ENCODE measurements at regions not wholly inside any gene's neighbourhood (a gene's known extent, or its start where the extent isn't known, plus 50 kb on each side); places are given as distances from the start of the nearest gene placed in this dataset.

GRCh38 chr9:134263596-134263995, 62.7 kb upstream of the RXRA start:
- Histone ChIP-seq H3K18ac (ENCODE audit: extremely low read depth, low read length) (no peak overlapping the region), H3K9ac (replicated peaks in 1 of 4; ENCODE audit: extremely low read depth in 1 of 4, low read depth in 3 of 4, low read length in 3 of 4) (no peak overlapping the region), H3K4me2 (ENCODE audit: insufficient read depth in 1 of 2, low read depth in 2 of 2, low read length in 2 of 2) (no peak overlapping the region), H4K20me1 (replicated peaks in 1 of 2; ENCODE audit: control insufficient read depth in 1 of 2, insufficient read depth in 2 of 2, low read length in 2 of 2) (no peaks in the 10 kb centered on the region), H3K23ac (ENCODE audit: insufficient read length) (no peak overlapping the region), H2BK20ac (ENCODE audit: low read length) (no peak overlapping the region), H3K56ac (replicated peaks; ENCODE audit: insufficient read length, low read depth, low read length) (no peak overlapping the region), H3K23me2 (ENCODE audit: low read depth, low read length) (peaks cover 6% of the 10 kb centered on the region; the same call in 1 of the 2 replicates), H3K36me3 (ENCODE audit: control insufficient read depth in 2 of 4, insufficient read depth in 4 of 4, low read length in 3 of 4) (no peaks in the 10 kb centered on the region), H4K5ac (ENCODE audit: insufficient read length, low read depth, low read length) (no peak overlapping the region), H3K27me3 (replicated peaks in 1 of 4; ENCODE audit: control insufficient read depth in 3 of 4, extremely low read depth in 1 of 4, insufficient read depth in 3 of 4, low read length in 3 of 4) (no peaks in the 10 kb centered on the region), H2BK120ac (replicated peaks; ENCODE audit: low read depth, low read length) (no peak overlapping the region), H2BK12ac (ENCODE audit: low read depth, low read length) (no peak overlapping the region), H2AK5ac (ENCODE audit: low read depth, low read length) (no peak overlapping the region), H4K91ac (replicated peaks; ENCODE audit: insufficient read length, low read length) (no peak overlapping the region), H3K79me2 (ENCODE audit: control insufficient read depth in 1 of 2, insufficient read depth in 2 of 2, low read length in 2 of 2) (no peaks in the 10 kb centered on the region), H2BK5ac (ENCODE audit: low read depth, low read length) (no peak overlapping the region), H3K27ac (ENCODE audit: low read depth, low read length) (no peak overlapping the region), H2BK15ac (ENCODE audit: low read length) (no peak overlapping the region), H3K4me3 (ENCODE audit: extremely low read depth in 1 of 4, insufficient read depth in 2 of 4, low read depth in 3 of 4, low read length in 4 of 4) (no peak overlapping the region), H3K79me1 (ENCODE audit: low read depth, low read length) (no peaks in the 10 kb centered on the region), H3K4ac (replicated peaks; ENCODE audit: insufficient read length, low read depth, low read length) (no peak overlapping the region), H3K4me1 (replicated peaks in 1 of 4; ENCODE audit: control insufficient read depth in 3 of 4, insufficient read depth in 4 of 4, low read length in 3 of 4) (peaks cover 0 to 4% (median 0%) of the 10 kb centered on the region in 4 experiments; a peak in 3 of 7 replicates), H4K8ac (ENCODE audit: extremely low read depth, insufficient read depth, low read length) (no peak overlapping the region; the same call in 1 of the 2 replicates), H3K14ac (ENCODE audit: insufficient read length) (no peak overlapping the region), H3K9me3 (ENCODE audit: insufficient read depth in 2 of 2, low read depth in 1 of 2, low read length in 1 of 2) (no peaks in the 10 kb centered on the region), H2AFZ (ENCODE audit: low read length) (no peak overlapping the region)
- POLR2A ChIA-PET (ENCODE audit: partially characterized antibody) = interaction anchor here (0.6 to 1.0 kb wide), 2 partner anchors 39 to 1870 kb away, joined by 3 read pairs; no protein-coding TSS in a partner anchor
- FAIRE-seq = no peak
- CTCF ChIA-PET (ENCODE audit: partially characterized antibody) = interaction anchor here (0.7 to 3.4 kb wide), 6 partner anchors 11 to 186 kb away, joined by 3 to 14 read pairs (median 4); no protein-coding TSS in a partner anchor
- TF ChIP-seq RAD21 (IDR thresholded peaks at IDR 0.05 in 1 of 2, conservative IDR thresholded peaks at IDR 0.05 in 1 of 2; ENCODE audit: low read depth in 2 of 2, low read length in 2 of 2) (no peak), JUND (IDR thresholded peaks at IDR 0.05; ENCODE audit: low read length) (no peak), TEAD4 (IDR thresholded peaks at IDR 0.05; ENCODE audit: low read depth, low read length) (no peak), MAX (IDR thresholded peaks at IDR 0.05) (no peak), CEBPB (IDR thresholded peaks at IDR 0.05; ENCODE audit: low read depth, low read length) (no peak), NANOG (IDR thresholded peaks at IDR 0.05; ENCODE audit: insufficient read depth, low read depth, low read length, poor library complexity, severe bottlenecking) (no peak), BCL11A (IDR thresholded peaks at IDR 0.05; ENCODE audit: low read depth in 2 of 2, low read length in 2 of 2) (no peak), NRF1 (IDR thresholded peaks at IDR 0.05; ENCODE audit: low read depth, low read length) (no peak), KDM1A (IDR thresholded peaks at IDR 0.05; ENCODE audit: borderline replicate concordance, low read length) (no peak), ASH2L (IDR thresholded peaks at IDR 0.05; ENCODE audit: low read length) (no peak), GTF2F1 (IDR thresholded peaks at IDR 0.05; ENCODE audit: borderline replicate concordance, low read depth, low read length) (no peak)
- no peak for DNase-seq (ENCODE audit: low read depth in 1 of 2, low spot score in 2 of 2)
- 75% methylated on average over 10 of the region's 11 CpGs; no CpG with 5 or more reads in 1 of the 2 experiments for WGBS, 2 experiments (ENCODE audit: extremely low coverage in 1 of 2, insufficient coverage in 1 of 2, insufficient read length in 1 of 2, insufficient replicate concordance in 2 of 2, low coverage in 1 of 2, low lambda C conversion rate in 2 of 2, missing lambda C conversion rate in 1 of 2)
